ENCODE measurements at regions not wholly inside any gene's neighbourhood (a gene's known extent, or its start where the extent isn't known, plus 50 kb on each side); places are given as distances from the start of the nearest gene placed in this dataset.

- intact Hi-C loops (cut with micrococcal nuclease): no loop called here
- H3K27ac Mint-ChIP-seq: no peak overlapping the region
- H3K9me3 Mint-ChIP-seq: no peaks in the 10 kb centered on the region
- no peaks in the 10 kb centered on the region for H3K4me1 Mint-ChIP-seq
- ATAC-seq (no peak), DNase-seq (no peak)
- Histone ChIP-seq H3K9me3 (ENCODE audit: control insufficient read depth, insufficient read depth, low read length) (peaks cover 2% of the 10 kb centered on the region), H3K4me1 (ENCODE audit: control insufficient read depth, insufficient read depth, low read length) (no peaks in the 10 kb centered on the region), H3K36me3 (ENCODE audit: control insufficient read depth, insufficient read depth, low read length) (no peaks in the 10 kb centered on the region), H3K27me3 (ENCODE audit: control insufficient read depth, insufficient read depth, low read length) (no peaks in the 10 kb centered on the region), H3K4me3 (ENCODE audit: low read length) (no peak overlapping the region), H3K27ac (ENCODE audit: low read length) (no peak overlapping the region)
- H3K27me3 Mint-ChIP-seq (ENCODE audit: low read depth in 2 of 2): no peaks in the 10 kb centered on the region
- no peak for TF ChIP-seq CTCF (IDR thresholded peaks at IDR 0.05)
- 92% methylated on average over 15 of the region's 15 CpGs for WGBS (ENCODE audit: insufficient coverage)
- H3K4me3 Mint-ChIP-seq: no peak overlapping the region
- no peaks in the 10 kb centered on the region for H3K36me3 Mint-ChIP-seq
These were observed 1169.4 kb downstream of the BRD1 start for GRCh38 chr22:48658246-48658645.

- ATAC-seq (no peak), DNase-seq (no peak)
- no peaks in the 10 kb centered on the region for H3K9me3 Mint-ChIP-seq
- Histone ChIP-seq H3K27me3 (ENCODE audit: control insufficient read depth, insufficient read depth, low read length) (no peaks in the 10 kb centered on the region), H3K36me3 (ENCODE audit: control insufficient read depth, insufficient read depth, low read length) (no peaks in the 10 kb centered on the region), H3K4me1 (ENCODE audit: control insufficient read depth, insufficient read depth, low read length) (no peaks in the 10 kb centered on the region), H3K4me3 (ENCODE audit: low read length) (no peak overlapping the region), H3K9me3 (ENCODE audit: control insufficient read depth, insufficient read depth, low read length) (no peaks in the 10 kb centered on the region), H3K27ac (ENCODE audit: low read length) (no peak overlapping the region)
- no peak overlapping the region for H3K4me3 Mint-ChIP-seq
- no peak for TF ChIP-seq CTCF (IDR thresholded peaks at IDR 0.05)
- H3K27me3 Mint-ChIP-seq (ENCODE audit: low read depth in 2 of 2): no peaks in the 10 kb centered on the region
- H3K36me3 Mint-ChIP-seq: no peaks in the 10 kb centered on the region
- whole genome bisulfite sequencing (ENCODE audit: insufficient coverage): 76% methylated on average over 7 of the region's 9 CpGs
- intact Hi-C loops (cut with micrococcal nuclease): no loop called here
- no peaks in the 10 kb centered on the region for H3K4me1 Mint-ChIP-seq
- no peak overlapping the region for H3K27ac Mint-ChIP-seq
These were observed 1173.2 kb downstream of the BRD1 start for GRCh38 chr22:48654492-48654891.

- Histone ChIP-seq H3K36me3 (ENCODE audit: control insufficient read depth, insufficient read depth, low read length) (no peaks in the 10 kb centered on the region), H3K9me3 (ENCODE audit: control insufficient read depth, insufficient read depth, low read length) (no peaks in the 10 kb centered on the region), H3K27ac (ENCODE audit: low read length) (no peak overlapping the region), H3K4me3 (ENCODE audit: low read length) (no peak overlapping the region), H3K27me3 (ENCODE audit: control insufficient read depth, insufficient read depth, low read length) (no peaks in the 10 kb centered on the region), H3K4me1 (ENCODE audit: control insufficient read depth, insufficient read depth, low read length) (no peaks in the 10 kb centered on the region)
- H3K4me1 Mint-ChIP-seq: no peaks in the 10 kb centered on the region
- no peak for TF ChIP-seq CTCF (IDR thresholded peaks at IDR 0.05)
- no peaks in the 10 kb centered on the region for H3K36me3 Mint-ChIP-seq
- intact Hi-C loops (cut with micrococcal nuclease): no loop called here
- no peak for DNase-seq
- H3K4me3 Mint-ChIP-seq: no peak overlapping the region
- no peaks in the 10 kb centered on the region for H3K27me3 Mint-ChIP-seq (ENCODE audit: low read depth in 2 of 2)
- H3K27ac Mint-ChIP-seq: no peak overlapping the region
- ATAC-seq: no peak
- H3K9me3 Mint-ChIP-seq: no peaks in the 10 kb centered on the region
- WGBS (ENCODE audit: insufficient coverage): 88% methylated on average over 17 of the region's 18 CpGs
These were observed 1173.7 kb downstream of the BRD1 start for GRCh38 chr22:48653929-48654328.

GRCh38 chr22:48653306-48653705, 1174.4 kb downstream of the BRD1 start:
- no peak for TF ChIP-seq CTCF (IDR thresholded peaks at IDR 0.05)

More at GRCh38 chr22:48653306-48653705, 1174.4 kb downstream of the BRD1 start:
- ATAC-seq (no peak), DNase-seq (no peak)
- Mint-ChIP-seq H3K27me3 (ENCODE audit: low read depth in 2 of 2) (no peaks in the 10 kb centered on the region), H3K4me3 (no peak overlapping the region), H3K27ac (no peak overlapping the region), H3K36me3 (no peaks in the 10 kb centered on the region), H3K4me1 (no peaks in the 10 kb centered on the region), H3K9me3 (no peaks in the 10 kb centered on the region)
- 86% methylated on average over 8 of the region's 8 CpGs for WGBS (ENCODE audit: insufficient coverage)
- no peak overlapping the region for H3K4me3 ChIP-seq (ENCODE audit: low read length)
- H3K9me3 ChIP-seq (ENCODE audit: control insufficient read depth, insufficient read depth, low read length): no peaks in the 10 kb centered on the region
- intact Hi-C loops (cut with micrococcal nuclease): no loop called here
- H3K27ac ChIP-seq (ENCODE audit: low read length): no peak overlapping the region
- H3K36me3 ChIP-seq (ENCODE audit: control insufficient read depth, insufficient read depth, low read length): no peaks in the 10 kb centered on the region
- H3K27me3 ChIP-seq (ENCODE audit: control insufficient read depth, insufficient read depth, low read length): no peaks in the 10 kb centered on the region
- H3K4me1 ChIP-seq (ENCODE audit: control insufficient read depth, insufficient read depth, low read length): no peaks in the 10 kb centered on the region
